ENCODE measurements at regions not wholly inside any gene's neighbourhood (a gene's known extent, or its start where the extent isn't known, plus 50 kb on each side); places are given as distances from the start of the nearest gene placed in this dataset.

- BruUV-seq (replicated peaks), result no TSS peak
- dilution Hi-C loops (cut with MboI; ENCODE audit: extremely low pct_ligation_motif_present, low sequenced_read_pairs), result no loop called here
Observed at GRCh38 chr9:11190719-11191118, 577.9 kb upstream of the PTPRD start.

More at GRCh38 chr9:11190719-11191118, 577.9 kb upstream of the PTPRD start:
- no peak overlapping the region for H3K4me3 ChIP-seq (replicated peaks in 1 of 3; ENCODE audit: insufficient read depth in 1 of 3, low read depth in 1 of 3, low read length in 3 of 3)
- no peak overlapping the region for H3K27ac ChIP-seq (ENCODE audit: insufficient read depth, low read depth, low read length)
- H4K20me1 ChIP-seq (replicated peaks; ENCODE audit: control insufficient read depth, extremely low read depth, insufficient read depth, low read length), result no peaks in the 10 kb centered on the region
- no peak for DNase-seq (ENCODE audit: low read depth, low spot score)
- no peak for FAIRE-seq
- no peaks in the 10 kb centered on the region for H3K36me3 ChIP-seq (ENCODE audit: control insufficient read depth in 2 of 2, extremely low read depth in 1 of 2, insufficient read depth in 2 of 2, low read length in 2 of 2)
- H3K27me3 ChIP-seq (ENCODE audit: control insufficient read depth in 2 of 2, insufficient read depth in 2 of 2, low read length in 2 of 2), result no peaks in the 10 kb centered on the region
- no peak overlapping the region for H3K9ac ChIP-seq (replicated peaks; ENCODE audit: extremely low read depth, insufficient read depth, low read length)
- ChIA-PET POLR2A (no interaction called here), CTCF (no interaction called here)
- H3K9me1 ChIP-seq (replicated peaks; ENCODE audit: control insufficient read depth, extremely low read depth, insufficient read depth, low read length), result no peaks in the 10 kb centered on the region
- no peak overlapping the region for H2AFZ ChIP-seq (ENCODE audit: low read depth, low read length)
- no peak overlapping the region for H3K4me2 ChIP-seq (ENCODE audit: insufficient read depth, low read length)
- no peaks in the 10 kb centered on the region for H3K79me2 ChIP-seq (ENCODE audit: control insufficient read depth, insufficient read depth, low read length)
- TF ChIP-seq, protein P1, sequence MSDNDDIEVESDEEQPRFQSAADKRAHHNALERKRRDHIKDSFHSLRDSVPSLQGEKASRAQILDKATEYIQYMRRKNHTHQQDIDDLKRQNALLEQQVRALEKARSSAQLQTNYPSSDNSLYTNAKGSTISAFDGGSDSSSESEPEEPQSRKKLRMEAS (IDR thresholded peaks at IDR 0.05; ENCODE audit: insufficient read depth, insufficient read length), result no peak
- TF ChIP-seq POLR2AphosphoS5 (IDR thresholded peaks at IDR 0.05; ENCODE audit: insufficient read depth, low read depth, low read length) (no peak), CTCF (IDR thresholded peaks at IDR 0.05; ENCODE audit: extremely low read depth in 1 of 2, insufficient read depth in 1 of 2, low read depth in 1 of 2, low read length in 2 of 2) (no peak), GATA2 (IDR thresholded peaks at IDR 0.05; ENCODE audit: insufficient read depth, insufficient read length, low read depth, low read length) (no peak), MYC (IDR thresholded peaks at IDR 0.05; ENCODE audit: low read depth, low read length) (no peak), FOS (IDR thresholded peaks at IDR 0.05; ENCODE audit: borderline replicate concordance, insufficient read depth, low read length) (no peak), JUN (IDR thresholded peaks at IDR 0.05; ENCODE audit: borderline replicate concordance, insufficient read depth, insufficient read length, low read depth) (no peak), EZH2 (IDR thresholded peaks at IDR 0.05; ENCODE audit: borderline replicate concordance, low read depth, low read length, severe bottlenecking) (no peak), POLR2A (IDR thresholded peaks at IDR 0.05; ENCODE audit: low read depth, low read length) (no peak)
- H3K9me3 ChIP-seq (replicated peaks; ENCODE audit: control insufficient read depth, insufficient read depth, low read length), result no peaks in the 10 kb centered on the region
- no peaks in the 10 kb centered on the region for H3K4me1 ChIP-seq (ENCODE audit: control insufficient read depth, extremely low read depth, insufficient read depth, low read length)
- intact Hi-C loops (cut with micrococcal nuclease), result no loop called here
